ENCODE measurements at regions not wholly inside any gene's neighbourhood (a gene's known extent, or its start where the extent isn't known, plus 50 kb on each side); places are given as distances from the start of the nearest gene placed in this dataset.

- H3K4me3 ChIP-seq = no peak overlapping the region
- H3K36me3 ChIP-seq = no peaks in the 10 kb centered on the region
- no peaks in the 10 kb centered on the region for H3K4me1 ChIP-seq (ENCODE audit: low read depth)
- DNase-seq (ENCODE audit: low read depth in 1 of 2, low spot score in 1 of 2) = no peak
- no peaks in the 10 kb centered on the region for H3K27me3 ChIP-seq
- no peak overlapping the region for H3K27ac ChIP-seq
- no peak for TF ChIP-seq CTCF (IDR thresholded peaks at IDR 0.05; ENCODE audit: low read depth, low read length)
- H3K9me3 ChIP-seq (ENCODE audit: low read depth) = no peaks in the 10 kb centered on the region
Observed at GRCh38 chr10:33093362-33093761, 135.3 kb upstream of the ITGB1 start.

- DNase-seq (ENCODE audit: low read depth in 1 of 2, low spot score in 1 of 2) = no peak
- Histone ChIP-seq H3K27me3 (no peaks in the 10 kb centered on the region), H3K36me3 (no peaks in the 10 kb centered on the region), H3K27ac (no peak overlapping the region), H3K4me3 (no peak overlapping the region), H3K9me3 (ENCODE audit: low read depth) (no peaks in the 10 kb centered on the region), H3K4me1 (ENCODE audit: low read depth) (no peaks in the 10 kb centered on the region)
- TF ChIP-seq CTCF (IDR thresholded peaks at IDR 0.05; ENCODE audit: low read depth, low read length) = no peak
Observed at GRCh38 chr10:33092596-33092995, 134.6 kb upstream of the ITGB1 start.

- DNase-seq (ENCODE audit: low read depth in 1 of 2, low spot score in 1 of 2) = no peak
- H3K9me3 ChIP-seq (ENCODE audit: low read depth) = no peaks in the 10 kb centered on the region
- no peaks in the 10 kb centered on the region for H3K27me3 ChIP-seq
- no peaks in the 10 kb centered on the region for H3K4me1 ChIP-seq (ENCODE audit: low read depth)
- no peaks in the 10 kb centered on the region for H3K36me3 ChIP-seq
- no peak for TF ChIP-seq CTCF (IDR thresholded peaks at IDR 0.05; ENCODE audit: low read depth, low read length)
- H3K4me3 ChIP-seq = no peak overlapping the region
- no peak overlapping the region for H3K27ac ChIP-seq
Observed at GRCh38 chr10:33091201-33091600, 133.2 kb upstream of the ITGB1 start.

GRCh38 chr10:33088990-33089389 lies 131.0 kb upstream of the ITGB1 start:
- H3K4me3 ChIP-seq = no peak overlapping the region
- no peaks in the 10 kb centered on the region for H3K27me3 ChIP-seq
- H3K9me3 ChIP-seq (ENCODE audit: low read depth) = no peaks in the 10 kb centered on the region
- no peak for TF ChIP-seq CTCF (IDR thresholded peaks at IDR 0.05; ENCODE audit: low read depth, low read length)
- no peaks in the 10 kb centered on the region for H3K36me3 ChIP-seq
- H3K27ac ChIP-seq = no peak overlapping the region
- DNase-seq (ENCODE audit: low read depth in 1 of 2, low spot score in 1 of 2) = no peak
- no peaks in the 10 kb centered on the region for H3K4me1 ChIP-seq (ENCODE audit: low read depth)

GRCh38 chr10:33087922-33088321 lies 129.9 kb upstream of the ITGB1 start:
- no peak for TF ChIP-seq CTCF (IDR thresholded peaks at IDR 0.05; ENCODE audit: low read depth, low read length)

GRCh38 chr10:33087152-33087551 lies 129.1 kb upstream of the ITGB1 start:
- no peak for TF ChIP-seq CTCF (IDR thresholded peaks at IDR 0.05; ENCODE audit: low read depth, low read length)
- no peaks in the 10 kb centered on the region for H3K36me3 ChIP-seq
- DNase-seq (ENCODE audit: low read depth in 1 of 2, low spot score in 1 of 2) = peak in 1 of 2 donors; percentile 31
- no peaks in the 10 kb centered on the region for H3K27me3 ChIP-seq
- H3K27ac ChIP-seq = no peak overlapping the region
- H3K4me1 ChIP-seq (ENCODE audit: low read depth) = no peaks in the 10 kb centered on the region
- no peaks in the 10 kb centered on the region for H3K9me3 ChIP-seq (ENCODE audit: low read depth)
- H3K4me3 ChIP-seq = no peak overlapping the region

More at GRCh38 chr10:33087922-33088321, 129.9 kb upstream of the ITGB1 start:
- no peaks in the 10 kb centered on the region for H3K9me3 ChIP-seq (ENCODE audit: low read depth)
- no peak for DNase-seq (ENCODE audit: low read depth in 1 of 2, low spot score in 1 of 2)
- no peaks in the 10 kb centered on the region for H3K4me1 ChIP-seq (ENCODE audit: low read depth)
- H3K27ac ChIP-seq = no peak overlapping the region
- H3K27me3 ChIP-seq = no peaks in the 10 kb centered on the region
- H3K36me3 ChIP-seq = no peaks in the 10 kb centered on the region
- H3K4me3 ChIP-seq = no peak overlapping the region

Measured in cardiac muscle cell (in vitro differentiated cells and primary cell).